ENCODE measurements at regions not wholly inside any gene's neighbourhood (a gene's known extent, or its start where the extent isn't known, plus 50 kb on each side); places are given as distances from the start of the nearest gene placed in this dataset.

DNA sequence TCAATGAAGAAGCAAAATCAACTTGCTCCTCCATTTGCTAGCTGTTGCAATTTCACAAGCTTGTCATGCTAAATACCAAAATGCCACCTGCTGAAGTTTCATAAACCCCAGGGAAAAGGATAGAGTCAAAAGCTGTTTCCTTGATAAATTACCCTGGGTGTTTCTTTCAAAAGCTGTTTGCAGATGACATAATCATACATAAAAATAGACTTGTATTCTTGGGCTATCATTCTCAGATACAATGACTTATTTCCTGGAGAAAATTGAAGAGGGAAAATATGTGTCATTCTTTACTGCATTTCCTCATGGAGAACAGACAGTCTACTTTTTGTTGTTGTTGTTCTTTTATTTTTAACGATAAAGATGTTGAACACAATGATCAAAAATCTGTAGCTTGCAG, 119.2 kb downstream of the GALC start:
- Histone ChIP-seq H3K4me1 (ENCODE audit: control insufficient read depth in 5 of 5, insufficient read depth in 5 of 5, low read length in 5 of 5) (no peaks in the 10 kb centered on the region), H3K4me3 (no peak overlapping the region), H3K27me3 (ENCODE audit: control insufficient read depth in 3 of 3, insufficient read depth in 3 of 3, low read length in 2 of 3) (no peaks in the 10 kb centered on the region), H3K27ac (ENCODE audit: low read depth in 1 of 2, low read length in 1 of 2) (no peak overlapping the region), H3K9ac (ENCODE audit: insufficient read depth in 1 of 2, low read length in 2 of 2) (no peak overlapping the region), H3K36me3 (ENCODE audit: control insufficient read depth in 4 of 4, insufficient read depth in 4 of 4, low read length in 4 of 4) (no peaks in the 10 kb centered on the region), H3K9me3 (ENCODE audit: control insufficient read depth in 4 of 4, insufficient read depth in 3 of 4, low read length in 3 of 4) (peaks cover 0 to 3% (median 0%) of the 10 kb centered on the region in 4 donors)
- DNase-seq (no peak), ATAC-seq (ENCODE audit: insufficient read depth, low FRiP score) (no peak)
- TF ChIP-seq, protein P1, sequence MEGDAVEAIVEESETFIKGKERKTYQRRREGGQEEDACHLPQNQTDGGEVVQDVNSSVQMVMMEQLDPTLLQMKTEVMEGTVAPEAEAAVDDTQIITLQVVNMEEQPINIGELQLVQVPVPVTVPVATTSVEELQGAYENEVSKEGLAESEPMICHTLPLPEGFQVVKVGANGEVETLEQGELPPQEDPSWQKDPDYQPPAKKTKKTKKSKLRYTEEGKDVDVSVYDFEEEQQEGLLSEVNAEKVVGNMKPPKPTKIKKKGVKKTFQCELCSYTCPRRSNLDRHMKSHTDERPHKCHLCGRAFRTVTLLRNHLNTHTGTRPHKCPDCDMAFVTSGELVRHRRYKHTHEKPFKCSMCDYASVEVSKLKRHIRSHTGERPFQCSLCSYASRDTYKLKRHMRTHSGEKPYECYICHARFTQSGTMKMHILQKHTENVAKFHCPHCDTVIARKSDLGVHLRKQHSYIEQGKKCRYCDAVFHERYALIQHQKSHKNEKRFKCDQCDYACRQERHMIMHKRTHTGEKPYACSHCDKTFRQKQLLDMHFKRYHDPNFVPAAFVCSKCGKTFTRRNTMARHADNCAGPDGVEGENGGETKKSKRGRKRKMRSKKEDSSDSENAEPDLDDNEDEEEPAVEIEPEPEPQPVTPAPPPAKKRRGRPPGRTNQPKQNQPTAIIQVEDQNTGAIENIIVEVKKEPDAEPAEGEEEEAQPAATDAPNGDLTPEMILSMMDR (IDR thresholded peaks at IDR 0.05; ENCODE audit: control extremely low read depth, extremely low read depth), result no peak
- WGBS, 2 donors, result 71 to 80% methylated on average over 1 of the region's 1 CpG

DNA sequence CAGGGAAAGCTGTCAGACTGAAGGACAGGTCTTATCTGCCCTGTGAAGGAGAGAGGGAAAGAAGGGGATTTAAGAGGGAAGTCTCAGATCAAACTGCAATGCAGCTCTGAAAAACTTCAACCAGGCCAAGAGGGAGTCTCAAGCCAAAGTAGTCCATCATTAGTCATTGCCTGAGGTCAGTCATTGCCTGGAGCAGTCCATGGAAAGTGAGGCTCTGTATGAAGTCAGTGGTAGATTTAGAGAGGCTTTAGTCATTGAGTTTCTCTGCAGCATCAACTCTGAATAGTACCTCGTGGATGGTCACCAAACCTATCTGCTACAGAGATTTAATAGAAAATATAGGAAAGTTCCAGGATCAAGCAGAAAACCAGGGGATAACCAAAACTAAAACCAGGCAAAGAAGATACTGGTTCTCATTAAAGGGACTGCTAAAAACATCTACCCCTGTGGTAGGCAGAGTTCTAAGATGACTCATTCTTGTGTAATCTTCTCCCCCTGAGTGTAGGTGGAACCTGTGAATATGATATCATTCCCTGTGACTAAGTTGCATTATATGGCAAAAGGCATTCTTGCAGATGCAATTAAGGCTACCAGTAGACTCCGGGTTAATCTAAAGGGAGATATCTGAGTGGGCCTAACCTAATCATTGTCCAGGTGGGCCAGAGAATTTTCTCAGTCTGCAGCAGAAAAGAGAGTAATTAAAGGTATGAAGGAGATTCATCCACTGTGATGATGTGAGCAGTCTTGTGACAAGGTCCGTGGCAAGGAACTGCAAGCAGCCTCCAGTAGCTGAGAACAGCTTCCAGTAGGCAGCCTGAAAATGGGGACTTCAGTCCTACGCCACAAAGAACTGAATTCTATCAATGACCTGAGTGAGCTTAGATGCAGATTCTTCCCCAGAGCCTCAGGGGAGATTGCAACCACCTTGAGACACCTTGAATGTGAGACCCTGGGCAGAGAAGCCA, 123.1 kb downstream of the GALC start:
- no peak for DNase-seq
- H3K9ac ChIP-seq (ENCODE audit: insufficient read depth in 1 of 2, low read length in 2 of 2), result no peak overlapping the region
- H3K4me1 ChIP-seq (ENCODE audit: control insufficient read depth in 5 of 5, insufficient read depth in 5 of 5, low read length in 5 of 5), result no peaks in the 10 kb centered on the region
- 83 to 88% methylated on average over 4 of the region's 4 CpGs for WGBS, 2 donors
- TF ChIP-seq, protein P1 (IDR thresholded peaks at IDR 0.05; ENCODE audit: control extremely low read depth, extremely low read depth), result no peak
- H3K36me3 ChIP-seq (ENCODE audit: control insufficient read depth in 4 of 4, insufficient read depth in 4 of 4, low read length in 4 of 4), result no peaks in the 10 kb centered on the region
- H3K4me3 ChIP-seq, result no peak overlapping the region
- no peak overlapping the region for H3K27ac ChIP-seq (ENCODE audit: low read depth in 1 of 2, low read length in 1 of 2)
- ATAC-seq (ENCODE audit: insufficient read depth, low FRiP score), result no peak
- H3K9me3 ChIP-seq (ENCODE audit: control insufficient read depth in 4 of 4, insufficient read depth in 3 of 4, low read length in 3 of 4), result peaks cover 0 to 3% (median 0%) of the 10 kb centered on the region in 4 donors
- no peaks in the 10 kb centered on the region for H3K27me3 ChIP-seq (ENCODE audit: control insufficient read depth in 3 of 3, insufficient read depth in 3 of 3, low read length in 2 of 3)

DNA sequence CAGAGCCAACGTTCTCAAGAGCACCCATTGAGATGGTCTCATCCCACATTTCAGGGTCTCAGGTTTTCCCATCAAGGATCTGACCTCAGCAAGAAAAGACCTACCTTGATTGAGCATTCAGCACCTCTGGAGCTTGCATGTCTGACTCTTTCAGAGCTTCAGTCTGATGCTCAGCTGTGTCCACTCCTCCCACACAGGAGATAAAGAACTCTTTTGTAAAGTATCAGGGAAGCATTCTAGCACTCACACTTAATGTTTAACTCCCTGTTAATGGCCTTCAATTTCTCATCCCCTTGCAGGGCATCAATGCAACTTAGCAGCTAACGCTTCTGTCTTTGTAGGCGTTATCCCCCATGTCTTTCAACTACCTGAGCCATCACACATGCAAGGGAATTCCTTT, 124.1 kb downstream of the GALC start:
- TF ChIP-seq, protein P1 (IDR thresholded peaks at IDR 0.05; ENCODE audit: control extremely low read depth, extremely low read depth), result no peak
- ATAC-seq (ENCODE audit: insufficient read depth, low FRiP score) (no peak), DNase-seq (no peak)
- Histone ChIP-seq H3K36me3 (ENCODE audit: control insufficient read depth in 4 of 4, insufficient read depth in 4 of 4, low read length in 4 of 4) (no peaks in the 10 kb centered on the region), H3K27ac (ENCODE audit: low read depth in 1 of 2, low read length in 1 of 2) (no peak overlapping the region), H3K27me3 (ENCODE audit: control insufficient read depth in 3 of 3, insufficient read depth in 3 of 3, low read length in 2 of 3) (no peaks in the 10 kb centered on the region), H3K4me1 (ENCODE audit: control insufficient read depth in 5 of 5, insufficient read depth in 5 of 5, low read length in 5 of 5) (no peaks in the 10 kb centered on the region), H3K4me3 (no peak overlapping the region), H3K9me3 (ENCODE audit: control insufficient read depth in 4 of 4, insufficient read depth in 3 of 4, low read length in 3 of 4) (peaks cover 0 to 3% (median 0%) of the 10 kb centered on the region in 4 donors), H3K9ac (ENCODE audit: insufficient read depth in 1 of 2, low read length in 2 of 2) (no peak overlapping the region)
- 71 to 85% methylated on average over 3 of the region's 3 CpGs for WGBS, 2 donors
